ENCODE measurements at regions not wholly inside any gene's neighbourhood (a gene's known extent, or its start where the extent isn't known, plus 50 kb on each side); places are given as distances from the start of the nearest gene placed in this dataset.
A peak's percentile ranks its signal among the peaks of the same experiment; 100 is the strongest.
"Not testable (repeated sequence)": the region's sequence is repeated elsewhere in the genome, so short reads cannot be mapped to it uniquely, and the experiment has no call there.

- no peak for DNase-seq
These were observed 101.4 kb downstream of the ADRA2C start for GRCh38 chr4:3867403-3868100.

- DNase-seq: no peak
These were observed 102.3 kb downstream of the ADRA2C start for GRCh38 chr4:3868211-3869173.

DNA sequence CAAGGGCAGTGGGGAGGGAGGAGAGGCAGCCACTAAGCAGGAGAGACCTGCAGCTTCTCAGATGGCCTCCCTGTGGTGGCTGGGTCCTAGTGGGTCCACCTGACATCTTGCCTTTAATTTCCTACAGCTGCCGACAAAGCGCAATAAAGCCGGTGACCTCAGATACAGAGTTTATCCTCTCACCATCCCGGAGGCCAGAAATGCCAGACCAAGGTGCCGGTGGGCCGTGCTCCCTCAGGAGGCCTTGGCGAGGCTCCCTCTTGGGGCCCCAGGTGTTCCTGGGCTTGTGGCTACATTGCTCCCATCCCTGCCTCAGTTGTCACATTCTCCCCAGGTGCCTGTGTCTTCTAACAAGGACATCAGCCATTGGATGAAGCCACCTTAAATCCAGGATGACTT lies 103.0 kb downstream of the ADRA2C start:
- no peak for DNase-seq

DNA sequence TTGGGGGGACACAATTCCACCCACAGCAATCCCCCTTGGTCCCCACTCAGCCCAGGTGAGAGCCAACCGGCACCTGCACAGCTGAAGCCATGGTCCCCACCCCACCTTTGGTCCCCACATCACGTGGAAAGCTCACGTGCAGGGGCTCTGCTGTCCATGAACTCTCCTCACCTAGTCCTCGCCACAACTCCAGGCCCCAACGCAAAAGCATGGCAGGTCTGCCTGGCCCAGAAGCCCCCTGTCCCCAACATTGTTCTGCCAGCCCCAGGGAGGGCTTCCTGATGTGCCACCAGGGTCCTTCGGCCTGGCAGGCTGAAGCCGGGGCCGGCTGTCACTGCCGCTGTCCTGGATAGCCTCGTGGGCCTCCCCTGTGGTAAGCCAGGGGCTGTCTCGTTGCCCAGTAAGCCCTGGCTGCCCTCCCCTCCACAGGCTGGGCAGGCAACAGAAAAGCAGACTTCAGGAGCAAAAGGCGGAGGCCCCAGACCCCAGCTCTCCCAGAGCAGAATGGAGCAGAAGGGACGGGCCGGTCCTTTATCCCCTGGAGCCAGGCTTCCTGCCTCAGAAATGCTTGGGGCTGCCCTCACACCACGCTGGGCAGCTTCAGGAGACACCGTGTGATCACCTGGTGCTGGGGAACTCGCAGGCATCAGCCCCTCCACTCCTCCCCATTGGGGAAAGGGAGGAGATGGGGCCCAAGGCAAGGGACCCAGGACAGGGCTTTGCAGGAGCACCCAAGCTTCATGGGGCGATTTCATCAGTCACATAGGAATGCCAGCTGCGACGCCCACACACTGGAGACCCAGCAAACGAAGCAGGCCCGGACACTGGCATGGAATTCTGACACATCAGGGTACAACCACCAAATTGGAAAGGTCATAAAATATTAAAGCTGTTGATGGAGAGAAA lies 103.7 kb downstream of the ADRA2C start:
- no peak for DNase-seq

DNA sequence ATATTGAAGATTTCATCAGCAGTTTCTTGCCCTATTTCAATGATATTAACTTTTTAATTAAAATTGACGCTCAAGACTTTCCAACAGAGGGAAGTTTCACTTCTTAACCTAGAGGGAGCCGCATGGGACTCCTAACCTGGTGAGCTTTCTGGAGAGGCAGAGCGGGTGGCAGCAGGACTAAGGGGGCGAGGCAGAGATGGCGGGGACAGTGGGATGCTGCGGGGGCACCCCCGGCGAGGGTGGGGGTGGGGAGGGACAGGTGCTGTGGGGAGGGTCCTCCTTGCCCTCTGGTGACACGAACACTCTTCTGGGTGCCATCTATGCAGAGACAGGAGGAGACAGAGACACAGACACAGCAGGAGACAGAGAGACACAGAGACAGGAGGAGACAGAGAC lies 104.4 kb downstream of the ADRA2C start:
- DNase-seq: no peak

DNA sequence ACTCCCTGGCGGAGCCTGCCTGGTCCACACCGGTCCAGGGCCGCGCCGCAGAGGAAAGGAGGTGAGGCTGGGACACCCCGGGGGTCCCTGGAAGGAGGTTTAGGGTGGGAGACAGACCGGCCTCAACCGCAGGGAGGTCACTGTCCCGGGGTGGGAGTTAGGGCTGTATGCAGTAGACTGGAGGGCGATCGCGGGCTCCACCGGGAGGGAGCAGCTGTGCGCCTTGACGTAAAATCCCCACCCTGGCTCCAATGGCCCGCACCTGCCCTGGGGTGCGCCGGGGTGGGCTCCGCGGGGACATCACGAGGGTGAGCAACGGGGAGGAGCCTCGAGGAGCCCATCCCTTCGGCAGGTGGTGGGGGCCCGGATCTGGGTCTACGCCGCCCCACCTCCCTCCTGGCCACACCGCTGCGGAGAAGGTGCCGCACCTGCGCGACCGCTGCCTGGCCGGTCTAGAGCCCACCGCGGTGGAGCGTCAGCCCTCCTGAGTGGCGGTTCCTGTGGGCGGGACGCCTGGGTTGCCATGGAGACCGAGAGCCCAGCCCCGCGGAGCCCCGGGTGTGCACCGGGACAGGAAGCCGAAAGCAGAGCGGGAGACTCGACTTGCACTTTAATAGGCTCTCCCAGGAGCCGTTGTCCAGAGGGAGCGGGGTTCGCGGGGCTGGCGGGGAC lies 105.1 kb downstream of the ADRA2C start:
- DNase-seq: peak; percentile 39

DNA sequence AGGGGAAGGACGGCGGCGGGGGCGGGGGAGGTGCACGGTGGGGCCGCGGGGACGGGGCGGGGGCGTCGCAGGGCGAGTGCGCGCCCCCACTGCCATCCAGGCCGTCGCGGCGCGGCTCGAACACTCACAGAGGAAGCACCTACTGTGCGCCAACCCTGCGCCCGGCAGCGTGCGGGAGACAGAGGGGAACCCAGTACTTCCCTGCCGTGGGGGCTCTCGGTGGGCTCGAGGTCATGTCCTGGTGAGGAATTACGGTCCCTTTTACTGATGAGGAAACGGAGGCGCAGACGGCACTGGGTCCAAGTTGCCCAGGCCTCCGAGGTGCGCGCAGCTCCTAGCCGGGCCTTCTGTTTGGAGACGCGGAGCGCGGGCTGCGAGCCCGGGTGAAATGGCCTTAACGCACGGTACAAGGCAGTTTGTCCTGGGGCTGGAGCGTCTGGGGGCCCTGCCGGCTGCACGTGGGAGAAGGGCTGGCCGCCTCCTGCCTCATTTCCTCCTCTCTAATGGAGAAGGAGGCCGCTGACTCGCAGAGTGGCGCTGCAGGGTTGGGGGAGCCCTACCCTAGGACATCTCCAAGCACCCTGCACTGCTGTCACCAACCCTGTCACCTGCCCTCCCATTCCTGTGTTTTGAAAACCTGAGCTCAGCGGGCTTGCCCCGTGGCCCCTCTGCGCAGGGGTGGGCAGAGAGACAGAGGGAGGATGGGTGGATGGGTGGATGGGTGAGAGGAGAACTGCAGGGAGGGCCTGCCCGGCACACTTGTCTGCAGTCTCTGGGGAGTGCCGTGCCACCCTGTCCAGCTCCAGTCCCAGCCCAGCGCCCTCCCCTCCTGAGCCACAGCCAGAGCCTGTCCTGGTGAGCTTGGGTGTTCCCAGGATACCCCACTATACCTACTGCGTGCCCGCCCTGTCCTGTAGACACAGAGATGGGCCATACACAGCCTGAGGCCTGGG lies 106.0 kb downstream of the ADRA2C start:
- DNase-seq: no peak

GRCh38 chr4:3872834-3873313 lies 106.7 kb downstream of the ADRA2C start:
- no peak for DNase-seq

DNA sequence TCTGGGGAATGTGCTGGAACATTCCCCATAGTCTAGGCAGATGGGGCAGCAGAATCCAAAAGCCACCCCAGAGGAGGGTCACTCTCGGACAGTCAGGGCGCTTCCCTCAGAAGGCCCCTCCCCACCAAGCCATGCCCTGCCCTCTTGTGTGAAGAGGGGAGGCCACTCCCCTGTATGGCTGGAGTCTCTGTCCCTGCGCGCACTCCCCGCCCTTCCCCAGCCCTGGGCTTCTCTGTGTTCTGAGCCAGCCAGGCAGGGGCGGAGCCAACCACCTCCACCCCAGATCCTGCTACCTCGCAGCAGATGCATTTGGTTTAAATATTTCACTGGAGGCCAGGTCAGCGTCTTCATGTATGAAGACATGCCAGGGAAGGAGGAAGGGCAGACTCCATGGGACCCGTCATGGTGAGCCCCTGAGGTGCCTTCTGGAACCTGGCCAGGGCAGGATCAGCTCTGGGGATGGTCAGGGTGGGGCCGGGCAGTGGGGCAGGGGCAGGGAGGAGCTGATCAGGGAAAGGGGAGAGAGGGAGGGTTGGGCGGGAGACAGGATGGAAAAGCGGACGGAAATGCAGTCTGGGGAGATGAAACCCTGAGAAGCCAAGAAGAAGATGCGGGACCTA lies 107.3 kb downstream of the ADRA2C start:
- no peak for DNase-seq

- DNase-seq: no peak
These were observed 107.8 kb downstream of the ADRA2C start for GRCh38 chr4:3874028-3874415.

DNA sequence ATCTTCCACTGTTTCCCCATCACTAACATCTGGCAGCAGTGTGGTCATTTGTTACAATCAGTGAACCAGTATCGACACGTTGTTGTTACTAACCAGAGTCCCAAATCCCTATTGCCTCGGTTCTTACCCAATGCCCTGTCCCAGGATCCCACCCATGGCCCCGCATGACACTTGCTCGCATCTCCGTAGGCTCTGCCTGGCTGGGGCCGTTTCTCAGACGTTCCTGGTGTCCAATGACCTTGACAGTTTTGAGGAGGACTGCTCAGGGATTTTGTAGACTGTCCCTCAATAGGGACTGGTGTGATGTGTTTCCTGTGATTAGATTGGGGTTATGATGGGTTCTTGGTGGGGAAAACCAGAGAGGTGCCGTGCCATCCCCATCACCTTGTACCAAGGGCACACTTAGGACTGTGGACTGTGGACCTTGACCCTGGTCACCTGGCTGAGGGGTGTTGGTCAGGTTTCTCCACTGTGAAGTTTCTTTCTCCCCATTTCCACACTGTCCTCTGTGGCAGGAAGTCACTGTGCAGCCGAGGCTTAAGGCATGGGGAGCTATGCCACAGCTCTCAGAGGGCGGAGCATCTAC lies 108.4 kb downstream of the ADRA2C start:
- DNase-seq: no peak

DNA sequence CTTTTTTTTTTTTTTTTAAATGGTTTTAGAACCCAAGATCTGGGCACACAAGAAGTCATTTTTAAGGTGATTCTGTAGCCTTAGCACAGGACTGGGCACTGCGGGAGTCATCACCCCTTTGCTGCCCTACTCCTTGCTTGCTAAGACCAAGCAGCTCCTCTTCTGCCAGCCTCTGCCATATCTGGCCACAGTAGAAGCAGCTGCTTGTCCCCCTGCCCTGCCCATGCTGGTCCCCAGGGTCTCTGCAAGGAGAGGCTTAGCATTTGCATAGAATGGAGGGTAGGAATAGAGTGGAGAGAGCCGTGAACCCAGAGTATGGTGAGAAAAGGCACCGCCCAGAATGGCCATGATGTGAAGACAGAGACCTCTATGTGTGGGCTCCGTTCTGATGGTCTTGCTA lies 109.3 kb downstream of the ADRA2C start:
- DNase-seq: no peak

DNA sequence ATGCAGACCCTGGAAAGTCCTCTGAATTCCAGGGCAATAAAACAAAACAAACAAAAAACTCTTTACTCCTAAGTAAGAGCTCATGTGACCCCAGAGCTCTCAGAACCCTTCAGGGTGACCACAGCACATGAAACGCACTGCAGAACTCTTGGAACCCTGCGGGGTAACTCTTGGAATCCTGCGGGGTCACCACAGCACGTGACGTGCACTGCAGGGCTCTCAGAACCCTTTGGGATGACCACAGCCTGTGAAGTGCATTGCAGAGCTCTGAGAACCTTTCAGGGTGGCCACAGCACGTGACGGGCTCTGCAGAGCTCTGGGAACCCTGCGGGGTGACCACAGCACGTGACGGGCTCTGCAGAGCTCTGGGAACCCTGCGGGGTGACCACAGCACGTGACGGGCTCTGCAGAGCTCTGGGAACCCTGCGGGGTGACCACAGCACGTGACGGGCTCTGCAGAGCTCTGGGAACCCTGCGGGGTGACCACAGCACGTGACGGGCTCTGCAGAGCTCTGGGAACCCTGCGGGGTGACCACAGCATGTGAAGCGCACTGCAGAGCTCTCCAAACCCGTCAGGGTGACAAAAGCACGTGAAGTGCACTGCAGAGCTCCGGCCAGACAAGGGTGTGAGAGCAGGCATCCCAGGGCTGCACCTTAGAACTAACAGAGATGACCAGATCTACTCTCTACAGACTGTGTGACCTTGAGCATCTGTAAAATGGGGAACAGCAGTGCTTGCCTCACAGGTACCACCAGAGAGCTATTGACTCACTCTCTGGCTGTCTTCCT lies 110.1 kb downstream of the ADRA2C start:
- DNase-seq: not testable (repeated sequence)

- DNase-seq: no peak
These were observed 111.1 kb downstream of the ADRA2C start for GRCh38 chr4:3877236-3877635.

GRCh38 chr4:3877868-3878267 lies 111.7 kb downstream of the ADRA2C start:
- DNase-seq: no peak

DNA sequence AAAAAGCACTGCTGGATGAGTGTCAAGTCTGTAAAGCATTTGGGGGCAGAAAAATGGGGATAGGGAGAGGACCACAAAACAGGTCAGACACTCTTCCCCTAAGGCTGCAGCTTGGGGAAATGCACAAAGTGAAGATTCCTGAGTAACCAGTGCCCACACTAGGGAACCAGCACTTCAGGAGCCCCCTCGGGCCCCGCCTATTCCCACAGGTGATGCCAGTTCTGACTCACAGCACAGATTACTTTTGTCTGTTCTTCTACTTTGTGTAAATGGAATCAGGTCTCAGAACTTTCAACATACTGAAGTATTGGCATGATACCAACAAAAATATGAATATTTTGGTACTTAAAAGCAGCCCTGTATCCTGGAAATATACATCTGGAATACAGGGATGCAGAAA lies 112.5 kb downstream of the ADRA2C start:
- DNase-seq: no peak

DNA sequence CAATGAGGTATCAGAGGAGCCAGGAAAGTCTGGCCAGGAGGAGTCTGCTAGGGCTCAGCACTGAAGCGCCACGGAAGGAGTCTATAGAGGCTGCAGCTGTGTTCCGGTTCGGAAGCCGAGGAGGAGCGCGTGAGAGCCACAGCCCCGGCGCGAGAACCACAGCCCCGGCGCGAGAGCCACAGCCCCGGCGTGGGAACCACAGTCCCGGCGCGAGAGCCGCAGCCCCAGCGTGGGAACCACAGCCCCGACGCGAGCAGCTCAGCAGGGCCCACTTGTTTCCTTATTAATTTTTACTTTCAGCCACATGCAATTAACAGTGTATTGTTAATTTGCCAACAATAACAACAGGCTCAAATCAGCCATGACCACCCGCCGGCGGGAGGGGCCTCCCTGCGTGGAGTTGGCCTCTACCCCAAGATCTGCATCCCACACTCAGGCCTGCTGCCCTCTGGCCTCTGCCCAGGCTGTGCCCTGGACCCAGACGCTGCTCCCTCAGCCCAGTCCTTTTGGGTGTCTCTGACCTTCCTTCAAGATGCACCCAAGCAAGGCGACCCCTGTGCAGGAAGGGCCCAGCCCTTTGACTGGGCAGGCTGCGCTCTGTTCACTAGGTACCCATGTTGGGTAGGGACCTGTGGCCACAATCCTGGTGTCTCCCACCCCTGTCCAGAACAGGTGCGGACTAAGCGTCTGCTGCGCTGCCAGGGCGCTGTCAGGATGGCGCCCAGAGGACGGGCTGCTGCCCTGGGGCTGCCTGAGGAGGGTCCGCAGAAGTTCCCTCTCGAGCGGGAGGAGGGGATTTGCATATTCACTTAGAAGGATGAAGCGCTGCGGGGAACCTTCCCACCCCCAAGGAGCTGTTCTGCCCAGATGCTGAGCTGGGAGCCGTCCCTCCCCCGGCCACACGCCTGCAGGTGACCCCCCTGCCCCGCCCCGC lies 113.8 kb downstream of the ADRA2C start:
- DNase-seq: no peak

DNA sequence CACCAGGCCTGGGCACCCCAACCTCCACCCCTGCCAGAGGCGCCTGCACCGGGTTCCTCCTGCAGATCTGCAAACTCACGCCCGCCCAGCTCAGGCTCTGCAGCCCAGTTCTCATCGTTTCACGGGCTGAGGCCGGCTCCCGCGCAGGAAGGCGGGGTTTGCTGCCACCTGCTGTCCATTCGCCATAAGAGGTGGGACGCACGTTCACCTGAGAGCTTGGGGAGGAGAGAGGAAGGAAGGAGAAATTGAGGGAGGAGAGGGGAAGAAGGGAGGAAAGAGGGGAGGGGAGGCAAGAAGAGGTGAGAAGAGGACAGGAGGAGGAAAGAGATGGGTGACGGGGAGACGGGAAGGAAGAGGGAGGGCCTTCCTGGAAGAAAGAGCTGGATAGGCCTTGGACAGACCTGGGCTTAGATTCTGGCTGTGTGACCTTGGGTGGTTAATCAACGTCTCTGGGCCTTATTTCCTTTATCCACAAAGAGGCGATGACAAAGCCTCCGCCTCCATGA lies 114.5 kb downstream of the ADRA2C start:
- DNase-seq: peak; percentile 33
